HEK293 (cell line): ENCODE measurements at regions not wholly inside any gene's neighbourhood (a gene's known extent, or its start where the extent isn't known, plus 50 kb on each side); places are given as distances from the start of the nearest gene placed in this dataset.

Experiments used
- CTCF ChIA-PET: fragments of 350-600 bp; formaldehyde crosslinking; extraction: SDS; loops from one replicate; lab custom pipeline; 2021; ENCODE audit warnings: antibody characterized with exemption; lab: Yijun Ruan, JAX
- POLR2A ChIA-PET: fragments of 300-600 bp; formaldehyde crosslinking; extraction: SDS; loops from one replicate; lab custom pipeline; 2020; ENCODE audit warnings: antibody characterized with exemption, inconsistent platforms; lab: Yijun Ruan, JAX
- H3K27ac ChIP-seq: fragments of 200-500 bp; sonication (Bioruptor generic); 2 replicates; pipeline ENCODE4 v1.5.1; 2014; ENCODE audit warnings: low read depth, low read length, control low read depth, inconsistent platforms; ENCODE audit errors: extremely low read depth
- H3K36me3 ChIP-seq, 2 experiments: fragments of 200-500 bp in 1 of 2; sonication (Bioruptor generic) in 1 of 2; 1 replicate in 1 of 2; 2 replicates in 1 of 2; pipeline ENCODE4 v1.5.1; 2014 to 2017; ENCODE audit warnings: inconsistent platforms in 2 of 2, low read length in 2 of 2; ENCODE audit not compliant: control insufficient read depth in 2 of 2, insufficient read depth in 1 of 2
- H3K4me1 ChIP-seq: fragments of 200-500 bp; sonication (Bioruptor generic); 2 replicates; pipeline ENCODE4 v1.5.1; 2014; ENCODE audit warnings: mild to moderate bottlenecking, low read length, inconsistent platforms; ENCODE audit not compliant: control insufficient read depth, insufficient read depth
- H3K4me3 ChIP-seq: 2 replicates; pipeline ENCODE4 v1.5.1; 2011; ENCODE audit warnings: low read depth, mild to moderate bottlenecking, control low read depth, low read length, moderate library complexity
- H3K9me3 ChIP-seq: fragments of 200-500 bp; sonication (Bioruptor generic); 2 replicates; pipeline ENCODE4 v1.5.1; 2014; ENCODE audit warnings: low read depth, low read length, inconsistent platforms; ENCODE audit not compliant: control insufficient read depth, insufficient read depth
- ELK4 ChIP-seq: IDR thresholded peaks from 2 replicates; pipeline ENCODE4 v1.6.1; 2011; ENCODE audit warnings: mild to moderate bottlenecking, low read depth, low read length, borderline replicate concordance
- HIC1 ChIP-seq: fragments of 450-650 bp; formaldehyde crosslinking; IDR thresholded peaks from 2 replicates; pipeline ENCODE4 v1.5.1; 2016; ENCODE audit warnings: missing biosample characterization, missing genetic modification characterization
- IKZF3 ChIP-seq: fragments of 450-650 bp; IDR thresholded peaks from 2 replicates; pipeline ENCODE4 v1.5.0; 2018; ENCODE audit warnings: missing biosample characterization, mild to moderate bottlenecking, missing genetic modification characterization, moderate library complexity
- PATZ1 ChIP-seq: fragments of 450-650 bp; formaldehyde crosslinking; IDR thresholded peaks from 2 replicates; pipeline ENCODE4 v1.5.1; 2016; ENCODE audit warnings: missing biosample characterization, missing genetic modification characterization
- SALL2 ChIP-seq: fragments of 450-650 bp; formaldehyde crosslinking; IDR thresholded peaks from 2 replicates; pipeline ENCODE4 v1.5.0; 2017; ENCODE audit warnings: missing biosample characterization, mild to moderate bottlenecking, missing genetic modification characterization, borderline replicate concordance
- ZBTB49 ChIP-seq: fragments of 450-650 bp; formaldehyde crosslinking; IDR thresholded peaks from 2 replicates; pipeline ENCODE4 v1.5.1; 2016; ENCODE audit warnings: missing biosample characterization, missing genetic modification characterization, low read depth
- ZEB2 ChIP-seq: fragments of 450-650 bp; formaldehyde crosslinking; IDR thresholded peaks from 2 replicates; pipeline ENCODE4 v1.5.1; 2016; ENCODE audit warnings: missing biosample characterization, missing genetic modification characterization
- ZNF146 ChIP-seq: fragments of 450-650 bp; formaldehyde crosslinking; IDR thresholded peaks from 2 replicates; pipeline ENCODE4 v1.5.1; 2016; ENCODE audit warnings: missing biosample characterization, missing genetic modification characterization
- ZNF157 ChIP-seq: fragments of 450-650 bp; formaldehyde crosslinking; IDR thresholded peaks from 2 replicates; pipeline ENCODE4 v1.5.1; 2016; ENCODE audit warnings: missing biosample characterization, missing genetic modification characterization
- ZNF18 ChIP-seq: fragments of 450-650 bp; formaldehyde crosslinking; IDR thresholded peaks from 2 replicates; pipeline ENCODE4 v1.5.1; 2016; ENCODE audit warnings: missing biosample characterization, missing genetic modification characterization
- ZNF239 ChIP-seq: fragments of 450-650 bp; formaldehyde crosslinking; IDR thresholded peaks from 2 replicates; pipeline ENCODE4 v1.5.1; 2016; ENCODE audit warnings: missing biosample characterization, missing genetic modification characterization
- ZNF280C ChIP-seq: fragments of 450-650 bp; formaldehyde crosslinking; IDR thresholded peaks from 2 replicates; pipeline ENCODE4 v1.5.1; 2016; ENCODE audit warnings: missing biosample characterization, missing genetic modification characterization
- ZNF449 ChIP-seq: fragments of 450-650 bp; formaldehyde crosslinking; IDR thresholded peaks from 2 replicates; pipeline ENCODE4 v1.5.1; 2017; ENCODE audit warnings: missing biosample characterization, mild to moderate bottlenecking, missing genetic modification characterization, moderate library complexity
- ZNF629 ChIP-seq: fragments of 450-650 bp; formaldehyde crosslinking; IDR thresholded peaks from 2 replicates; pipeline ENCODE4 v1.5.1; 2017; ENCODE audit warnings: missing biosample characterization, missing genetic modification characterization

- CTCF ChIA-PET, result interaction anchor here (0.7 kb wide), 1 partner anchor 14 kb away, joined by 3 read pairs; no protein-coding TSS in a partner anchor
- H3K36me3 ChIP-seq, result no peaks in the 10 kb centered on the region
- TF ChIP-seq ZNF239 (tag by site-specific recombination) (no peak), ZNF18 (tag by site-specific recombination) (no peak), ZNF157 (tag by site-specific recombination) (no peak), PATZ1 (tag by site-specific recombination) (no peak), ZNF629 (tag by site-specific recombination) (no peak), ZNF449 (tag by site-specific recombination) (no peak), HIC1 (tag by site-specific recombination) (no peak)
- TF ChIP-seq, all 188 proteins: peak for 0
- POLR2A ChIA-PET, result no interaction called here
- Histone ChIP-seq H3K9me3 (no peaks in the 10 kb centered on the region), H3K27ac (no peak overlapping the region), H3K4me1 (no peaks in the 10 kb centered on the region), H3K4me3 (no peak overlapping the region)
Measured at GRCh38 chr11:115005663-115006062, 327.3 kb downstream of the NXPE2 start.

- no peaks in the 10 kb centered on the region for H3K4me1 ChIP-seq
- TF ChIP-seq IKZF3, result no peak
- no peak for TF ChIP-seq ZNF146 (tag by site-specific recombination)
- no peak for TF ChIP-seq HIC1 (tag by site-specific recombination)
- no peak for TF ChIP-seq ZEB2 (tag by site-specific recombination)
- no peak for TF ChIP-seq ZBTB49 (tag by site-specific recombination)
- no peak for TF ChIP-seq ZNF280C (tag by site-specific recombination)
- no peak for TF ChIP-seq SALL2 (tag by site-specific recombination)
- no peak for TF ChIP-seq ELK4
- H3K9me3 ChIP-seq, result no peaks in the 10 kb centered on the region
- H3K36me3 ChIP-seq, result no peaks in the 10 kb centered on the region
- no peak overlapping the region for H3K4me3 ChIP-seq
- ChIA-PET POLR2A (no interaction called here), CTCF (interaction anchor here (0.6 kb wide), 1 partner anchor 88 kb away, joined by 4 read pairs; no protein-coding TSS in a partner anchor)
- no peak overlapping the region for H3K27ac ChIP-seq
Measured at GRCh38 chr11:115007851-115008250, 329.5 kb downstream of the NXPE2 start.
